Renal pelvis (tissue), 1 donor: ENCODE measurements at regions not wholly inside any gene's neighbourhood (a gene's known extent, or its start where the extent isn't known, plus 50 kb on each side); places are given as distances from the start of the nearest gene placed in this dataset.

Experiments used
- DNase-seq: peaks from one replicate; pipeline ENCODE4 v3.0.0-alpha.2; 2013

GRCh38 chr1:56073206-56073605 lies 506.2 kb downstream of the PLPP3 start:
- DNase-seq = no peak

DNA sequence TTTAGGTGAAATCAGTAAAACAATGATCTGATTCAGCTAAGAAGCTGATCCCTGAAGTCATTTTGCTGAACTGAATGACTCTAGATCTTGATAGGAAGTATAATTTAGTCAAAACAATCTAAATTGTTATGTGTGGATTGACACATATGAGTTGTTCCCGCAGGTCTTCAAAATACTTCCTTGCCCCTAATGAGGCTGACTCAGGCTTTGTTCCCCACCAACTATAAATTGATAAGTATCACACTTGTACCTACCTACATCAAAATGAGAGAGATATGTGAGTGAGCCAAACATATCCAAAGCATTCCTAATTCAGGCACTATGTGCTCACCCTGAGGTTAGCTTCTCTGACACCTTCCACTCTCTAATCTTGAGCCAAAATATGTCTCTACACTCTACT lies 507.1 kb downstream of the PLPP3 start:
- DNase-seq = no peak

GRCh38 chr1:56071351-56071750 lies 508.0 kb downstream of the PLPP3 start:
- DNase-seq = no peak

DNA sequence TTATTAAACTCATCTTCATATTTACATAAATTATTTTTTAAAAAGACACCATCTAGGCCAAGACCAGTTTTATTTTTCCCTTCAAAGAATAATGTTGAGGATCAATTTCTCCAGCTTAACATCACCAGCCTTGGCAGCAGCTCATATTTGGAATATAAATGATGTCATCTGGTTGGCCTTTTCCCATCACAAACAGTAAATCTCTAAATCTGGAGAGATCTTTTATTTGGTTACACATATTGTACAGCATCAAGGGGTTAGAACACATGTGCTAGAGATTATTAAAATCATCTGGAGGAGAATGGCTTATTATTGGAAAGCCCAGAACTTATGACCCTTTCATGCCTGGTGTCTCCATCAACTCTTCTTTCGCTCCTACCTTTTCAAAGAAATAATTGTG lies 508.8 kb downstream of the PLPP3 start:
- DNase-seq = no peak

DNA sequence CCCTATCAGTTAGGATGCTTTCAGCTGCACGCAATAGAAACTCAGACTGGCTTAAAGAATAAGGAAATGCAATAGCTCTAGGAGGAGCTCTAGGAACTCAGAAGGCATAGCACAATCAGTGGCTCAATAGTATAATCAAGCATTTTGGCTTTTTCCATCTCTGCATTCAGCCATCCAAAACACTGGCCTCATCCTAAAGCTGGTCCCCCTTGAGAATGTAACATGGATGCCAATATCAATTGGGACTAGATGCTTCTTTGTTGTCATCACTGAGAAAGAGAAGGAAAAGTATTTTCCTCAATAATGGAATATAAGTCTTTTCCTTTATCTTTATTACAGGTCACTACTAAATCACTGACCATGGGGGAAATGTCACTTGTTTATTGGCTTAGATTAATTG lies 509.5 kb downstream of the PLPP3 start:
- no peak for DNase-seq

DNA sequence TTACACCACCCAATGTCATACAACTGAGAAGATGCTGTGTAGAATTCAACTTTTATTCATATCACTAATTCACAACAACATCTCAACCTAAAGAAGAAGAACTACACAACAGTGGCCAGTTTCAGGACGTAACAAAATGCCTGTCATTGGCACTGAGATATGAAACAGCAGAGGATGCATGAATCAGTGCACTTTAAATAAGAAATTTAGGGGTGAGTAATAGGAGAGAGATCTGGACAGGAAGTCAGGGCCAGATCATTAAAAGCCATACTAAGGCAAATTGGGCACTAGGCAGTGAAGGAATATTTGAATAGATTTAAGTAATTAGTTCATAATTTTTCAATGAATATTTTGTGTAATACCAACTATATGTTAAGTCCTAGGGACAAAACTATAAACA lies 510.5 kb downstream of the PLPP3 start:
- DNase-seq = no peak

- DNase-seq = no peak
Observed at GRCh38 chr1:56068210-56068609, 511.2 kb downstream of the PLPP3 start.

DNA sequence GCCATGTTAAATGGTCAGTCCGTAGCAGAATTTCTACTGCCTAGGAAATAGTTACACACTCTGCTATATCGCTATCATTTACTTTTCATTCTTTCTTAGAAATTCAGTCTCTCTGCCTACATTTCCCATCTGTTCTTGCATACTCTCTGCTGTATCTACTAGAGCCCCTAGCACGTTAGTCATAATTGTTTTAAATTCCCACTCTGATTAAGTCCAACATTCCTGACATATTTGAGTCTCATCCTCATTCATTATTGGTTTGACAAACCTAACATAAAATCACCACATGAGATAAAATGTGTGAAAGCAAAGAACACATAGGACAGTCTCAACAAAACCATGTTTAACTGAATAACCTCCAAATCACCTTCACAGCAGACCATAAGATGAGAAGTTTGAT lies 513.6 kb downstream of the PLPP3 start:
- DNase-seq = no peak

GRCh38 chr1:56064705-56065104 lies 514.7 kb downstream of the PLPP3 start:
- no peak for DNase-seq

DNA sequence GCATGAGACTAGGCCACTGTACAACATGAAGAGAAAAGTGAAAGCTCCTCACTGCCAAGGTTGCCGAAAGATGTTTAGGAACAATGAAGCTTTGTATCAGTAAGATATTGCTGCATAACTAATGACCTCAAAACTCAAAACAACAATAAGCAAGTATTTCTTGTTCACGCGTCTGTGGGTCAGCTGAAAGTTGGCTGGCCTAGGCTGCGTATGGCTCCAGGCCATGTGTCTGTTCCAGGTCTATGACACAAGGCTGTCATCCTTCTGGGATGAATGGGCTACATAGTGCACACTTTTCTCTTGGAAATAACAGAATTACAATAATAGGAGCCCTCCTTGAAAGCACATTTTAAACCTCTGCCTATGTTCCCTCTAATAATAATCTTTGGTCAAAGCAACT lies 515.9 kb downstream of the PLPP3 start:
- DNase-seq = no peak

GRCh38 chr1:56062625-56063024 lies 516.7 kb downstream of the PLPP3 start:
- DNase-seq = no peak

GRCh38 chr1:56061824-56062223 lies 517.5 kb downstream of the PLPP3 start:
- DNase-seq = no peak

GRCh38 chr1:56060906-56061305 lies 518.5 kb downstream of the PLPP3 start:
- no peak for DNase-seq

GRCh38 chr1:56057466-56058405 lies 521.6 kb downstream of the PLPP3 start:
- DNase-seq = no peak

DNA sequence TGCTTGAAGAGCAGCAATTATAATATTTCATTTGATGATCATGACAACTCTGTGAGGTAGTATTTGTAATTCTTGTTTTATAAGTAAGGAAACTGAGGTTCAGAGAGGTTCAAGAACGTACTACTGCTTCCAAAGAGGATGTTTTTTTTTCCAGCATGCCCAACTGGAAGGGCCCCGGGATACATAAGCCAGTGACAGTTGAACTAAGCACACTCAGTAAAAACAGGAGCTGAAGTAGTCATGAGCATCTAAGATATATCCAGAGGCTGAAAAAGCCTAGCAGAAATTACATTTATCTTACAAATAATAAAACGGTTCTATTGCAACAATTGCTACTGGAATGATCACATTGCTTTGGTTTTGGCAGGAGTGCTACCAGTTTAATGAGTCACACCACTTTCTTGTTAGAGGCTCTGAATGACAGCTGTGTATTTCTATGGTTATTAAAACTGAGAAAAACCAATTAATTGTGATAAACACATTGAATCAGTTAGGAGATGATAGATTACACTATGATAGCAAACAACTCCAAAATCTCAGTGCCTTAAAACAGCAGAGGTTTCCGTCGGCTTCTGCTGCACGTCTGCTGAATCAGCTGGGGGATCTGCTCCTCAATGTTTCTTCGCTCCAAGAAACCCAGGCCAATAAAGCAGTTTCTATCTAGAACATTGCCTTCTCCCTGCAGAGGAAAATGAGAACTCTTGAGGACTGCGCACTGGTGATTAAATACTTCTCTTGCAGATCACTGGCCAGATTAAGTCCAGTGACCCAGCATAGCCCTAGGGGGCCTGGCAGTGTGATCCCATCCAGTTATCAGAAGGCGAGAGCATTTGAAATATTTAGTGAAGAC lies 522.7 kb downstream of the PLPP3 start:
- DNase-seq = no peak

DNA sequence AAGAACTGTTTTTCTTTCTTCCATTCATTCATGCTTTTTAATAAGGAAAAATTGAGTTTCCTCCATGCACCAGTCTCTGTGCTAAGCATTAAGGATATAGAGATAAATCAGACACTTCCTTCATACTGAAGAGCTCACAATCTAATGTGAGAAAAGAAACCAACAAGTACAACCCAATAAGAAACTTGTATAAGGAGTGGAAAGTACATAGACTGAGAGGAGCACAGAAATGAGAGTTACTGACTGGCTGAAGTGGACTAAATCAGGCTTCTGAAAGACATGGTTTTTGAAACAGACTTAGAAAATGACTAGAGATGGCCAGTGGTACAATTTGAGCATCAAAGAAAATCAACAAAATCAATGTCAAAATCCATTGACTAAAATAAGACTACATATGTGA lies 524.4 kb downstream of the PLPP3 start:
- DNase-seq = no peak

DNA sequence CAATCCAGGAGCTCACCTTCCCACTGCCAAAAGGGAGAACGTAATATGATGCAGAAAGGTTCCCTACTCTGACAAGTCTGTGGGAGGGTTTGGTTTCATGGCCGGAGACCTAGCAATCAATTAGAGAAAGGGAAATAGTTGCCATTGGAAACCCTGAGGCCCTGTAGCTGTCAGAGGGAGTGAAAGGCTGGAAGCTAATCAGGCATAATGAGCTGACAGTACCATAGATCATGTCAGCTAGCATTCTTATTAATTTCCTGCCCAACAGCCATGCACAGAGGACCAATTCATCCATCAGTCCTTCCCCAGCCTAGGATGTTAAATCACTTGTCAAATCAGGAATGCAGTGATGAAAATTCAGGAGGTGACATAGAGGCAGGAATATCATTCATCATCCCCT lies 527.3 kb downstream of the PLPP3 start:
- DNase-seq = peak; percentile 62

DNA sequence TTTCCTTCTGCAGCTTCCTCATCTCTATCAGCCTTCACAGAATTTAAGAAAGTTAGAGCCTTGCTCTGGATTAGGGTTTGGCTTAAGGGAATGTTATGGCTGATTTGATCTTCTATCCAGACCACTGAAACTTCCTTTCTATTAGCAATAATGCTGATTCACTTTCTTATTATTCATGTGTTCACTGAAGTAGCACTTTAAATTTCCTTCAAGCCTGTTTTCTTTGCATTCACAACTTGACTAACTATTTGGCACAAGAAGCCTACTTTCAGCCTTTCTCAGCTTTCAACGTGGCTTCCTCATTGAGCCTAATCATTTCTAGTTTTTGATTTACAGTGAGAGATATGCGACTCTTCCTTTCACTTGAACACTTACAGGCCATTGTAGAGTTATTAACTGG lies 528.5 kb downstream of the PLPP3 start:
- no peak for DNase-seq

DNA sequence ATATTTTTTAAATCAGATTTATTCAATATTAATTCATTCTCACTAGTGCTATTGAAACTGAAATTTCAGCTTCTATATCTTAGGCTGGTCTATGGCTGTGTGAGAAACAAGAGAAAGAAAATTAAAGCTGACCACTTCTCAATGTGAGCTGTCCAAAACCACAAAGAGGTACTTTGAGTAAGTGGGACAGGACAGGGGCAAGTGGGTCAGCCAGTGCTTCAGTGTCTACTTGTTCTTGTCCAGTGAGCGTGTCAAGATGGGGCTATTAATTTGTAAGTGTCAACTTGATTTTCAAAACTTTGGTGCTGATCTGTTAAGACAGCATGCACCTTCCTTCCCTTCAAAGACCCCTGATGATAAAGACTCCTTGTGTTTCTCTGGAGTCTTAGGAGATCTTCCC lies 533.9 kb downstream of the PLPP3 start:
- no peak for DNase-seq

DNA sequence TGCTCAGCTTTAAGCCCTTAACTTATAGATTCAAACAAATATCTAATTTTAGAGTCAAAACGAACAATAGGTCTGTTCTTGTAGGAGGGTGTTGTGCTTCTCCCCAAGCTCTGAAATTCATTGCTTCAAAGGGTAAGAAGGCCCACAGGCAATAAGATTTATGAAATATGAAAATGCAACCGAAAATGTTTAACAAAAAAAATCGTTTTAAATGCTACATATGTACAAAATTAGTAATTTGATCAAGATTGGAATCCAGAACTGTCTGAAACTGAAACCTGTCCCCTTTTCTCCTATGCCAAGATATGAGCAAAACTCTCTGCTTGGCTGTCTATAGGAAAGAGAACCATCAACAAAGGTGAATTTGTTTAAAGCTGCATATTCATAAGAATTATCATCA lies 534.3 kb downstream of the PLPP3 start:
- DNase-seq = no peak

DNA sequence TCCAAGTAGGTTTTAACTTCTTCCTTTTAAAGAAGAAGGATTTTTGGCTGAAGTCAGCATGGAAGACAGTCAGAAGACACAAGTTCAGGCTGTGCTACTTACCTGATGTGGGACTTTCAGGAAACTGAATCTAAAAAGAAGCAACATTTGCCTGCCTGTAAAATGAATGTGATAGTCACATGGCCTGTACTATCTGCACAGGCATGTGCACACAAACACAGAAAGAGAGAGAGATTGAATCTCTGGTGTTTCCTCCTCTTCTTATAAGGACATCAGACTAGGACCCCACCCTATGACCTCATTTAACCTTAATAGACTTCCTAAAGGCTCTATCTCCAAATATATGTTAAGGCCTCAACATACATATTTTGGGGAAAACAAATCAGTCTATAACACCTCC lies 542.9 kb downstream of the PLPP3 start:
- DNase-seq = no peak

- DNase-seq = no peak
Observed at GRCh38 chr1:56034847-56035481, 544.4 kb downstream of the PLPP3 start.

DNA sequence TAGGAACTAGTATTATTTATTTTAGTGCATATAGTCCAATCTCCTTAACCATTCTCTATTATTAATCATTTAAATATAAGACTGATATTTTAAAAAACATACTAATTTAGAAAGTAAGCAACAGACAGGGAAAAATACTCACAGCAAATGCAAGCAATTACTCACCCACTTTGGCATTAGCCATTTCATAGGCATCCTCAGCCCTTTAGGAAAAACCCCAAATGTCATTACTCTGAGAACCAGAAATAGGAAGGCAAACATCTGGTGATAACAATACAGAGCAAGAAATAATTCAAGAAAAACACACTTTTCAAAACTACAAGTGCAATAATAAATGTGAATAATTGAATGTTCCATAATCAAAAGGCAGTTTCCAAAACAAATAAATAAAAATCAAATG lies 545.1 kb downstream of the PLPP3 start:
- DNase-seq = no peak
